Liver (tissue), 8 donors: ENCODE measurements at regions not wholly inside any gene's neighbourhood (a gene's known extent, or its start where the extent isn't known, plus 50 kb on each side); places are given as distances from the start of the nearest gene placed in this dataset.

Experiments
- DNase-seq: peaks from one replicate; pipeline ENCODE4 v3.0.0-alpha.2; 2017; ENCODE audit warnings: low spot score
- H3K27ac ChIP-seq, 2 donors: one replicate each; pipeline ENCODE4 v1.7.0; 2013; ENCODE audit warnings: inconsistent platforms in 2 of 2, low read length in 2 of 2, control low read depth in 1 of 2, low read depth in 1 of 2, mild to moderate bottlenecking in 1 of 2
- H3K27me3 ChIP-seq, 4 donors: one replicate each; pipeline versions ENCODE4 v1.6.1 to v1.7.0; 2013; ENCODE audit warnings: low read length in 3 of 4, inconsistent platforms in 1 of 4, mild to moderate bottlenecking in 1 of 4, moderate library complexity in 1 of 4; ENCODE audit not compliant: control insufficient read depth in 4 of 4, insufficient read depth in 4 of 4
- H3K36me3 ChIP-seq, 4 donors: one replicate each; pipeline versions ENCODE4 v1.6.1 to v1.7.0; 2013; ENCODE audit warnings: low read length in 3 of 4, mild to moderate bottlenecking in 3 of 4, low read depth in 1 of 4, moderate library complexity in 1 of 4; ENCODE audit not compliant: control insufficient read depth in 4 of 4, insufficient read depth in 3 of 4
- H3K4me1 ChIP-seq, 4 donors: one replicate each; pipeline versions ENCODE4 v1.6.1 to v1.7.0; 2013; ENCODE audit warnings: low read length in 3 of 4, mild to moderate bottlenecking in 3 of 4, moderate library complexity in 1 of 4; ENCODE audit not compliant: control insufficient read depth in 4 of 4, insufficient read depth in 4 of 4
- H3K4me3 ChIP-seq, 3 donors: one replicate each; pipeline versions ENCODE4 v1.6.1 to v1.7.0; 2013; ENCODE audit warnings: low read length in 3 of 3, control low read depth in 1 of 3, low read depth in 1 of 3, mild to moderate bottlenecking in 1 of 3
- H3K9ac ChIP-seq, 2 donors: one replicate each; pipeline ENCODE4 v1.7.0; 2013; ENCODE audit warnings: low read length in 2 of 2, mild to moderate bottlenecking in 2 of 2, moderate library complexity in 2 of 2, control low read depth in 1 of 2, low read depth in 1 of 2
- H3K9me3 ChIP-seq, 4 donors: one replicate each; pipeline versions ENCODE4 v1.6.1 to v1.7.0; 2013; ENCODE audit warnings: low read length in 3 of 4; ENCODE audit not compliant: control insufficient read depth in 4 of 4
- CTCF ChIP-seq: fragments of 150-350 bp; IDR thresholded peaks from 2 replicates; pipeline ENCODE4 v1.5.1; 2017; ENCODE audit warnings: improper control_type of control experiment, low read depth, low read length; ENCODE audit not compliant: missing input control
- EGR1 ChIP-seq, 2 donors: IDR thresholded peaks; 2 replicates each; pipeline ENCODE4 v1.6.1; 2016 to 2018; ENCODE audit warnings: antibody characterized with exemption in 2 of 2, low read depth in 2 of 2
- FOXA1 ChIP-seq: IDR thresholded peaks from 2 replicates; pipeline ENCODE4 v1.6.1; 2016; ENCODE audit warnings: antibody characterized with exemption
- FOXA2 ChIP-seq: IDR thresholded peaks from 2 replicates; pipeline ENCODE4 v1.6.1; 2016; ENCODE audit warnings: antibody characterized with exemption
- GABPA ChIP-seq, 2 donors: IDR thresholded peaks in 1 of 2; conservative IDR thresholded peaks in 1 of 2; 2 replicates each; pipeline ENCODE4 v1.6.1; 2016; ENCODE audit warnings: antibody characterized with exemption in 2 of 2, mild to moderate bottlenecking in 1 of 2, moderate library complexity in 1 of 2
- HNF4A ChIP-seq, 2 donors: conservative IDR thresholded peaks; 2 replicates each; pipeline ENCODE4 v1.6.1; 2016; ENCODE audit warnings: antibody characterized with exemption in 2 of 2, mild to moderate bottlenecking in 2 of 2
- HNF4G ChIP-seq: IDR thresholded peaks from 2 replicates; pipeline ENCODE4 v1.6.1; 2016; ENCODE audit warnings: antibody characterized with exemption
- JUND ChIP-seq, 2 donors: IDR thresholded peaks; 2 replicates each; pipeline ENCODE4 v1.6.1; 2016; ENCODE audit warnings: antibody characterized with exemption in 2 of 2
- NR2F2 ChIP-seq: IDR thresholded peaks from 2 replicates; pipeline ENCODE4 v1.6.1; 2016; ENCODE audit warnings: antibody characterized with exemption
- RAD21 ChIP-seq, 2 donors: IDR thresholded peaks; 2 replicates each; pipeline ENCODE4 v1.6.1; 2016; ENCODE audit warnings: antibody characterized with exemption in 2 of 2, mild to moderate bottlenecking in 2 of 2
- RXRA ChIP-seq, 2 donors: IDR thresholded peaks; 2 replicates each; pipeline ENCODE4 v1.6.1; 2017 to 2018; ENCODE audit warnings: antibody characterized with exemption in 2 of 2, mild to moderate bottlenecking in 1 of 2
- SP1 ChIP-seq: IDR thresholded peaks from 2 replicates; pipeline ENCODE4 v1.6.1; 2018; ENCODE audit warnings: antibody characterized with exemption, mild to moderate bottlenecking
- TAF1 ChIP-seq: conservative IDR thresholded peaks from 2 replicates; pipeline ENCODE4 v1.6.1; 2016; ENCODE audit warnings: antibody characterized with exemption, mild to moderate bottlenecking
- YY1 ChIP-seq: IDR thresholded peaks from 2 replicates; pipeline ENCODE4 v1.6.1; 2016; ENCODE audit warnings: antibody characterized with exemption, mild to moderate bottlenecking
- WGBS: extraction: QIAGEN DNeasy Blood & Tissue Kit; methylation state at CpG from one replicate; pipeline ENCODE4 v1.1.7; 2013; 5-methylcytosine and 5-hydroxymethylcytosine counted together
- TF ChIP-seq, protein P1 (sequence below): IDR thresholded peaks from 2 replicates; pipeline ENCODE4 v1.6.1; 2016; ENCODE audit warnings: antibody characterized with exemption, mild to moderate bottlenecking
- TF ChIP-seq, protein P2 (sequence below): IDR thresholded peaks from 2 replicates; pipeline ENCODE4 v1.6.1; 2016; ENCODE audit warnings: antibody characterized with exemption
- TF ChIP-seq, protein P3 (sequence below): IDR thresholded peaks from 2 replicates; pipeline ENCODE4 v1.6.1; 2016; ENCODE audit warnings: antibody characterized with exemption
- TF ChIP-seq, protein P4 (sequence below): IDR thresholded peaks from 2 replicates; pipeline ENCODE4 v1.6.1; 2016; ENCODE audit warnings: antibody characterized with exemption
- donor health status: healthy.
- donor health status: healthy.
- donor health status: healthy.
- donor health status: healthy.
- donor health status: healthy.

DNA sequence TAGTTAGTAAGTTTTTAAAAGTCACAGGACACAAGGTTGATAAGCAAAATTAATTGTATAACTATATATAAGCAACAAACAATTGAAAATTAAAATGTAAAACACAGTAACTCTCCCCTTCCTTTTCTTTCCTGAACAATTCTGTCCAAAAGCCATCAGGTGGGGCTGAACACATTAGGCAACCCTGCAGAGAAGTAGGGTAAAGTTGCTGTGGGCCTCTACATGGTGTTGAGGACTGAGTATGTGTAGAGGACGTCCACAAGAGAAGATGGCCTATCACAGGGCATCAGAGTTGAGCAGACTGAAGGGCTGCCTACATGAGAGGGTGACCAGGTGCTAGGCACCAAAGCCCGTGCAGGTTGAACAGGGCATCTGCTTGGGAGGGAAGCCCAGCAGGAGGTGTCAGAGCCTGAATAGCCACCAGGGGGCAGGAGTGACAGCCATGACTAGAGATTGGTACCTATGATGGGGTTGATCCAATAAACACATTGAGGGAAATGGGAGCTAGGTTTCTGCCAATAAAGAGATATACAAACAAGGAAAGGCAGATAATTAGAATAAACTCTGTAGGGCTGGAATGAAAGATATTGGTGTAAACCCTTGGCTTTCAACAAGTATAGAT is 415.1 kb downstream of the NPIPA8 start (continued):
- TF ChIP-seq, protein P1, sequence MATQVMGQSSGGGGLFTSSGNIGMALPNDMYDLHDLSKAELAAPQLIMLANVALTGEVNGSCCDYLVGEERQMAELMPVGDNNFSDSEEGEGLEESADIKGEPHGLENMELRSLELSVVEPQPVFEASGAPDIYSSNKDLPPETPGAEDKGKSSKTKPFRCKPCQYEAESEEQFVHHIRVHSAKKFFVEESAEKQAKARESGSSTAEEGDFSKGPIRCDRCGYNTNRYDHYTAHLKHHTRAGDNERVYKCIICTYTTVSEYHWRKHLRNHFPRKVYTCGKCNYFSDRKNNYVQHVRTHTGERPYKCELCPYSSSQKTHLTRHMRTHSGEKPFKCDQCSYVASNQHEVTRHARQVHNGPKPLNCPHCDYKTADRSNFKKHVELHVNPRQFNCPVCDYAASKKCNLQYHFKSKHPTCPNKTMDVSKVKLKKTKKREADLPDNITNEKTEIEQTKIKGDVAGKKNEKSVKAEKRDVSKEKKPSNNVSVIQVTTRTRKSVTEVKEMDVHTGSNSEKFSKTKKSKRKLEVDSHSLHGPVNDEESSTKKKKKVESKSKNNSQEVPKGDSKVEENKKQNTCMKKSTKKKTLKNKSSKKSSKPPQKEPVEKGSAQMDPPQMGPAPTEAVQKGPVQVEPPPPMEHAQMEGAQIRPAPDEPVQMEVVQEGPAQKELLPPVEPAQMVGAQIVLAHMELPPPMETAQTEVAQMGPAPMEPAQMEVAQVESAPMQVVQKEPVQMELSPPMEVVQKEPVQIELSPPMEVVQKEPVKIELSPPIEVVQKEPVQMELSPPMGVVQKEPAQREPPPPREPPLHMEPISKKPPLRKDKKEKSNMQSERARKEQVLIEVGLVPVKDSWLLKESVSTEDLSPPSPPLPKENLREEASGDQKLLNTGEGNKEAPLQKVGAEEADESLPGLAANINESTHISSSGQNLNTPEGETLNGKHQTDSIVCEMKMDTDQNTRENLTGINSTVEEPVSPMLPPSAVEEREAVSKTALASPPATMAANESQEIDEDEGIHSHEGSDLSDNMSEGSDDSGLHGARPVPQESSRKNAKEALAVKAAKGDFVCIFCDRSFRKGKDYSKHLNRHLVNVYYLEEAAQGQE: no peak
- TF ChIP-seq EGR1 (IDR thresholded peaks at IDR 0.05; ENCODE audit: low read depth in 2 of 2): no peak
- TF ChIP-seq, protein P2, sequence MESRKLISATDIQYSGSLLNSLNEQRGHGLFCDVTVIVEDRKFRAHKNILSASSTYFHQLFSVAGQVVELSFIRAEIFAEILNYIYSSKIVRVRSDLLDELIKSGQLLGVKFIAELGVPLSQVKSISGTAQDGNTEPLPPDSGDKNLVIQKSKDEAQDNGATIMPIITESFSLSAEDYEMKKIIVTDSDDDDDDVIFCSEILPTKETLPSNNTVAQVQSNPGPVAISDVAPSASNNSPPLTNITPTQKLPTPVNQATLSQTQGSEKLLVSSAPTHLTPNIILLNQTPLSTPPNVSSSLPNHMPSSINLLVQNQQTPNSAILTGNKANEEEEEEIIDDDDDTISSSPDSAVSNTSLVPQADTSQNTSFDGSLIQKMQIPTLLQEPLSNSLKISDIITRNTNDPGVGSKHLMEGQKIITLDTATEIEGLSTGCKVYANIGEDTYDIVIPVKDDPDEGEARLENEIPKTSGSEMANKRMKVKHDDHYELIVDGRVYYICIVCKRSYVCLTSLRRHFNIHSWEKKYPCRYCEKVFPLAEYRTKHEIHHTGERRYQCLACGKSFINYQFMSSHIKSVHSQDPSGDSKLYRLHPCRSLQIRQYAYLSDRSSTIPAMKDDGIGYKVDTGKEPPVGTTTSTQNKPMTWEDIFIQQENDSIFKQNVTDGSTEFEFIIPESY: no peak

- Histone ChIP-seq H3K4me3 (no peak overlapping the region), H3K27ac (peak overlapping the region; percentile 76 to 81), H3K36me3 (no peaks in the 10 kb centered on the region), H3K4me1 (peaks cover 0 to 30% (median 16%) of the 10 kb centered on the region in 4 donors), H3K9ac (no peak overlapping the region), H3K9me3 (peaks cover 0 to 10% (median 3%) of the 10 kb centered on the region in 4 donors), H3K27me3 (no peaks in the 10 kb centered on the region)
- TF ChIP-seq, protein P3, sequence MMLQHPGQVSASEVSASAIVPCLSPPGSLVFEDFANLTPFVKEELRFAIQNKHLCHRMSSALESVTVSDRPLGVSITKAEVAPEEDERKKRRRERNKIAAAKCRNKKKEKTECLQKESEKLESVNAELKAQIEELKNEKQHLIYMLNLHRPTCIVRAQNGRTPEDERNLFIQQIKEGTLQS: peak; percentile 95
- TF ChIP-seq CTCF (no peak), RAD21 (IDR thresholded peaks at IDR 0.05) (peak; percentile 14 to 23), SP1 (peak; percentile 96), FOXA1 (peak; percentile 74), FOXA2 (peak; percentile 90), RXRA (IDR thresholded peaks at IDR 0.05) (peak; percentile 98 to 99), YY1 (peak; percentile 91), TAF1 (no peak), JUND (IDR thresholded peaks at IDR 0.05) (peak; percentile 98), NR2F2 (no peak), EGR1 (IDR thresholded peaks at IDR 0.05; ENCODE audit: low read depth in 2 of 2) (peak in 1 of 2 donors; percentile 57), HNF4G (peak; percentile 44), GABPA (IDR thresholded peaks at IDR 0.05 in 1 of 2, conservative IDR thresholded peaks at IDR 0.05 in 1 of 2) (peak in 1 of 2 donors; percentile 17), HNF4A (conservative IDR thresholded peaks at IDR 0.05) (peak; percentile 84 to 93)
- TF ChIP-seq, protein P4, sequence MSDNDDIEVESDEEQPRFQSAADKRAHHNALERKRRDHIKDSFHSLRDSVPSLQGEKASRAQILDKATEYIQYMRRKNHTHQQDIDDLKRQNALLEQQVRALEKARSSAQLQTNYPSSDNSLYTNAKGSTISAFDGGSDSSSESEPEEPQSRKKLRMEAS: peak; percentile 89
- TF ChIP-seq, protein P1: peak; percentile 52
- TF ChIP-seq, protein P2: peak; percentile 92
- 32% methylated on average over 3 of the region's 3 CpGs for WGBS
- DNase-seq: no peak
Measured at GRCh38 chr16:17917316-17918019, 419.1 kb downstream of the NPIPA8 start.
